ENCODE measurements at regions not wholly inside any gene's neighbourhood (a gene's known extent, or its start where the extent isn't known, plus 50 kb on each side); places are given as distances from the start of the nearest gene placed in this dataset.

- no peak for FAIRE-seq
- H2AFZ ChIP-seq (ENCODE audit: control insufficient read depth, low read length), result no peak overlapping the region
- H3K4me3 ChIP-seq (ENCODE audit: control insufficient read depth in 2 of 3, extremely low read depth in 1 of 3, insufficient read depth in 2 of 3, low read depth in 1 of 3, low read length in 3 of 3), result no peak overlapping the region
- no peaks in the 10 kb centered on the region for H3K27me3 ChIP-seq (ENCODE audit: control insufficient read depth, extremely low read depth, insufficient read depth, low read length)
- dilution Hi-C loops (cut with MboI; ENCODE audit: extremely low pct_ligation_motif_present, low sequenced_read_pairs), result no loop called here
- H3K27ac ChIP-seq (ENCODE audit: control insufficient read depth, insufficient read depth, low read length), result no peak overlapping the region
- TF ChIP-seq EZH2 (IDR thresholded peaks at IDR 0.05; ENCODE audit: low read length) (no peak), CTCF (optimal IDR thresholded peaks at IDR 0.05 in 1 of 3, IDR thresholded peaks at IDR 0.05 in 1 of 3, conservative IDR thresholded peaks at IDR 0.05 in 1 of 3; ENCODE audit: extremely low read depth in 1 of 3, insufficient read depth in 2 of 3, low read length in 3 of 3) (no peak)
- H3K9me3 ChIP-seq (ENCODE audit: control insufficient read depth, low read depth, low read length), result no peaks in the 10 kb centered on the region
- H3K9ac ChIP-seq (ENCODE audit: control insufficient read depth, extremely low read depth, insufficient read depth, low read length), result no peak overlapping the region
- no peak overlapping the region for H3K4me2 ChIP-seq (ENCODE audit: control insufficient read depth, extremely low read depth, insufficient read depth, low read depth, low read length)
- H3K4me1 ChIP-seq (ENCODE audit: control insufficient read depth, extremely low read depth, insufficient read depth, low read length), result peaks cover 27% of the 10 kb centered on the region
- H3K9me1 ChIP-seq (ENCODE audit: control insufficient read depth, extremely low read depth, insufficient read depth, low read length), result no peaks in the 10 kb centered on the region
- peaks cover 2% of the 10 kb centered on the region for H4K20me1 ChIP-seq (ENCODE audit: control insufficient read depth, extremely low read depth, insufficient read depth, low read length)
- DNase-seq (ENCODE audit: low read depth, low spot score), result no peak
- no peaks in the 10 kb centered on the region for H3K79me2 ChIP-seq (ENCODE audit: control insufficient read depth, insufficient read depth, low read length)
- no peaks in the 10 kb centered on the region for H3K36me3 ChIP-seq (ENCODE audit: control insufficient read depth in 2 of 2, extremely low read depth in 1 of 2, insufficient read depth in 2 of 2, low read length in 2 of 2)
Observed at GRCh38 chr16:85333337-85333736, 221.1 kb upstream of the CIBAR2 start.

DNA sequence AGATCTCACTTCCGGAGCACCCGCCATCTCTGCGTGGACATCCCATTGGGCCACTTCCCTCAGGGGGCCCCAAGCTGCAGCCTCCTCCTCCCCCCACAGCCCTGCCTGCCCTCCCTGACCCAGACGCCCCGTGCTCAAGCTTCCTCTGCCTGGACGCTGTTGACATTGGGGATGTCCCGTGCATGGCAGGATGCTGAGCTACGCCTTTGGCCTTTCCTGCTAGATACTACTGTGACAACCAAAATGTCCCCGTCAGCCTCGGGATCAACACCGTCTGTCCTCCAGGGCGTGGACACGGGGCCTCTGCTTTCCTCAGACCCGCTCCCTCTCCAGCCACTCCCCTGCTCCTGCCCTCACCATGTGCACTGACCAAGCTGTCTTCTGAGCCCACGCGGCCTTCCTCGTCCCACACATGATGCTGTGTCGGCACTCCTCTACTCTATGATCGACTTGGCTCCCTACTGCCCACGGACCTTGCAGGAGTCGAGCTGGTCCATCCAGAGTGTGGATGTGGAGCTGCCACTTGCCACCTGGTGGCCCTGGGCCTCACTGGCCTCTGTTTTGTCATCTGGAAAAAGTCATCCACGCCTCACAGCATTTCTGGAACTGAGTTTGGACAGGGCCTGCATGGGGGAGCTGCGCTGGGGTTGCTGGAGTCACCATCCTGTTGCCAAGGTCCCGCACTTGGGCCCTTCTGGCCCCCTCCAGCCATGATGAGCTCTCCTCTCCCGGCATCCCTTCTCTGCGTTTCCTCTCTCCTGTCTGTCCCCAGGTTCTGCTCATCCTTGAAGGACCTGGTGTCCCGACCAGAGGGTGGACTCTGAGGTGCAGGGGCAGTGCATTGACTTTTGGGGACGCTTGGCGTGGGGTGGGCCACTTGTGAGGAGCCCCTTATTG lies 221.7 kb upstream of the CIBAR2 start:
- H3K36me3 ChIP-seq (ENCODE audit: control insufficient read depth in 2 of 2, extremely low read depth in 1 of 2, insufficient read depth in 2 of 2, low read length in 2 of 2), result no peaks in the 10 kb centered on the region

More for the DNA sequence above, 221.7 kb upstream of the CIBAR2 start:
- H3K9me3 ChIP-seq (ENCODE audit: control insufficient read depth, low read depth, low read length), result no peaks in the 10 kb centered on the region
- no peak overlapping the region for H3K4me2 ChIP-seq (ENCODE audit: control insufficient read depth, extremely low read depth, insufficient read depth, low read depth, low read length)
- no peak overlapping the region for H3K9ac ChIP-seq (ENCODE audit: control insufficient read depth, extremely low read depth, insufficient read depth, low read length)
- no peaks in the 10 kb centered on the region for H3K9me1 ChIP-seq (ENCODE audit: control insufficient read depth, extremely low read depth, insufficient read depth, low read length)
- DNase-seq (ENCODE audit: low read depth, low spot score) (no peak), FAIRE-seq (no peak)
- no peak overlapping the region for H3K4me3 ChIP-seq (ENCODE audit: control insufficient read depth in 2 of 3, extremely low read depth in 1 of 3, insufficient read depth in 2 of 3, low read depth in 1 of 3, low read length in 3 of 3)
- H3K79me2 ChIP-seq (ENCODE audit: control insufficient read depth, insufficient read depth, low read length), result no peaks in the 10 kb centered on the region
- H2AFZ ChIP-seq (ENCODE audit: control insufficient read depth, low read length), result no peak overlapping the region
- TF ChIP-seq EZH2 (IDR thresholded peaks at IDR 0.05; ENCODE audit: low read length), result no peak
- TF ChIP-seq CTCF (optimal IDR thresholded peaks at IDR 0.05 in 1 of 3, IDR thresholded peaks at IDR 0.05 in 1 of 3, conservative IDR thresholded peaks at IDR 0.05 in 1 of 3; ENCODE audit: extremely low read depth in 1 of 3, insufficient read depth in 2 of 3, low read length in 3 of 3), result no peak
- H4K20me1 ChIP-seq (ENCODE audit: control insufficient read depth, extremely low read depth, insufficient read depth, low read length), result peaks cover 2% of the 10 kb centered on the region
- H3K27me3 ChIP-seq (ENCODE audit: control insufficient read depth, extremely low read depth, insufficient read depth, low read length), result peaks cover 3% of the 10 kb centered on the region
- H3K4me1 ChIP-seq (ENCODE audit: control insufficient read depth, extremely low read depth, insufficient read depth, low read length), result peaks cover 27% of the 10 kb centered on the region
- no peak overlapping the region for H3K27ac ChIP-seq (ENCODE audit: control insufficient read depth, insufficient read depth, low read length)
- dilution Hi-C loops (cut with MboI; ENCODE audit: extremely low pct_ligation_motif_present, low sequenced_read_pairs), result no loop called here
